ENCODE measurements at regions not wholly inside any gene's neighbourhood (a gene's known extent, or its start where the extent isn't known, plus 50 kb on each side); places are given as distances from the start of the nearest gene placed in this dataset.
"Not testable (repeated sequence)": the region's sequence is repeated elsewhere in the genome, so short reads cannot be mapped to it uniquely, and the experiment has no call there.

- Histone ChIP-seq H3K27me3 (no peaks in the 10 kb centered on the region), H3K4me1 (no peaks in the 10 kb centered on the region), H3K9me3 (no peaks in the 10 kb centered on the region), H3K27ac (no peak overlapping the region), H3K36me3 (no peaks in the 10 kb centered on the region), H3K4me3 (no peak overlapping the region)
- TF ChIP-seq CTCF (IDR thresholded peaks at IDR 0.05) = no peak
- ATAC-seq (peak; percentile 21), DNase-seq (no peak)
- intact Hi-C loops (cut with DNase I) = no loop called here
These were observed 66.1 kb upstream of the DIAPH3 start for GRCh38 chr13:60229708-60230272.

- TF ChIP-seq CTCF (IDR thresholded peaks at IDR 0.05) = no peak
- H3K9me3 ChIP-seq = no peaks in the 10 kb centered on the region
- H3K27me3 ChIP-seq = no peaks in the 10 kb centered on the region
- intact Hi-C loops (cut with DNase I) = no loop called here
- peak in 1 of 4 donors; percentile 7 for DNase-seq
- no peaks in the 10 kb centered on the region for H3K36me3 ChIP-seq
- H3K27ac ChIP-seq = no peak overlapping the region
- no peaks in the 10 kb centered on the region for H3K4me1 ChIP-seq
- H3K4me3 ChIP-seq = no peak overlapping the region
- peak; percentile 63 for ATAC-seq
These were observed 66.9 kb upstream of the DIAPH3 start for GRCh38 chr13:60230593-60230992.

GRCh38 chr13:60242043-60242595 lies 78.4 kb upstream of the DIAPH3 start:
- Histone ChIP-seq H3K36me3 (no peaks in the 10 kb centered on the region), H3K4me1 (no peaks in the 10 kb centered on the region), H3K27me3 (no peaks in the 10 kb centered on the region), H3K9me3 (no peaks in the 10 kb centered on the region), H3K4me3 (no peak overlapping the region), H3K27ac (no peak overlapping the region)
- TF ChIP-seq CTCF (IDR thresholded peaks at IDR 0.05) = no peak
- ATAC-seq = no peak
- no peak for DNase-seq
- intact Hi-C loops (cut with DNase I) = no loop called here

GRCh38 chr13:60244381-60244780 lies 80.7 kb upstream of the DIAPH3 start:
- Histone ChIP-seq H3K9me3 (no peaks in the 10 kb centered on the region), H3K27me3 (no peaks in the 10 kb centered on the region), H3K4me1 (no peaks in the 10 kb centered on the region), H3K27ac (no peak overlapping the region), H3K36me3 (no peaks in the 10 kb centered on the region), H3K4me3 (no peak overlapping the region)
- TF ChIP-seq CTCF (IDR thresholded peaks at IDR 0.05) = no peak
- DNase-seq (no peak), ATAC-seq (no peak)
- intact Hi-C loops (cut with DNase I) = no loop called here

- H3K9me3 ChIP-seq; H3K27ac ChIP-seq; H3K36me3 ChIP-seq; H3K4me3 ChIP-seq; H3K4me1 ChIP-seq; intact Hi-C loops (cut with DNase I); ATAC-seq; DNase-seq; H3K27me3 ChIP-seq: not testable (repeated sequence)
These were observed 87.7 kb upstream of the DIAPH3 start for GRCh38 chr13:60251419-60251818.

- H3K27ac ChIP-seq = no peak overlapping the region
- peaks cover 0 to 9% of the 10 kb centered on the region in 2 donors for H3K9me3 ChIP-seq
- intact Hi-C loops (cut with DNase I) = no loop called here
- H3K4me1 ChIP-seq = no peaks in the 10 kb centered on the region
- ATAC-seq (no peak), DNase-seq (no peak)
- no peaks in the 10 kb centered on the region for H3K27me3 ChIP-seq
- H3K4me3 ChIP-seq = no peak overlapping the region
- TF ChIP-seq CTCF (IDR thresholded peaks at IDR 0.05) = no peak
- no peaks in the 10 kb centered on the region for H3K36me3 ChIP-seq
These were observed 94.6 kb upstream of the DIAPH3 start for GRCh38 chr13:60258349-60258748.

Measured in left lung (tissue), 4 donors.